T-helper 22 cell (primary cell): ENCODE measurements at regions not wholly inside any gene's neighbourhood (a gene's known extent, or its start where the extent isn't known, plus 50 kb on each side); places are given as distances from the start of the nearest gene placed in this dataset.

ENCODE experiments used
- DNase-seq: peaks from one replicate; pipeline ENCODE4 v3.0.0-alpha.2; 2020; ENCODE audit warnings: low read depth

DNA sequence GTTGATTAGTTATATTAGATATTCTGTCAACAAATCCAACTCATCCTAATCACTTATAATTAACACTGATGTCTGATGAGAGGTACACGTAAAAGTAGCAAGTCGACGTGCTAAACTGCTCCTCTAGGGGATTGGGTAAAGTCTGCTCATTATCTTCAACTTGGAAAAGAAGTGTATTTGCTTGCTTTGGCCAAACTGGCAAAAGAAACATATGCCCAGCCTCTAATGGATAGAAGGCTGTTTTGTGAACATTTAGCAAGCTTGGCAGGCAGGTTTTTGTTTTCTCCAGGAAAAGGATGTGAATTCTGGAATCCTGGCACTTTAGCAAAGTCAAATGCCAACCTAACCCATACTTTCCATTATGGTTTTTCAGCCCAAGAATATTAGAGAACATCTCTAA is 264.8 kb downstream of the TBL1XR1 start:
- no peak for DNase-seq

DNA sequence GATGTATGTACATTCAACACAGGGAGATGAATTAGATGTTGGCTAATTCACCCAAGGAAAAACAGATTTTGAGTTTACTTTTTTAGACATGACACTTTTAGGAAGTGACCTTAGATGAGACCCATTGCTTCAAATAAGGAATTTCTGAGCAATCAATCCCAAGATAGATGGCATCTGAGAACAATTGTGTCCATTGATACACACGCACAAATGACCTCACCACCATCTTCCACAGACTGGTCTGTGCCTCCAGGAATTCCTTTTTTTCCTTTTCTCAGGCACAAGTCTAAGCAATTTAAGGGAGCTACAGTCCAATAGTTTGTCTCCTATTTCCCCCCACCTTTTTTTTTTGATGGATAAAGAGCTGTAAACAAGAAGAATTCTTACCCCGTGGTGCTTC is 265.3 kb downstream of the TBL1XR1 start:
- no peak for DNase-seq

DNA sequence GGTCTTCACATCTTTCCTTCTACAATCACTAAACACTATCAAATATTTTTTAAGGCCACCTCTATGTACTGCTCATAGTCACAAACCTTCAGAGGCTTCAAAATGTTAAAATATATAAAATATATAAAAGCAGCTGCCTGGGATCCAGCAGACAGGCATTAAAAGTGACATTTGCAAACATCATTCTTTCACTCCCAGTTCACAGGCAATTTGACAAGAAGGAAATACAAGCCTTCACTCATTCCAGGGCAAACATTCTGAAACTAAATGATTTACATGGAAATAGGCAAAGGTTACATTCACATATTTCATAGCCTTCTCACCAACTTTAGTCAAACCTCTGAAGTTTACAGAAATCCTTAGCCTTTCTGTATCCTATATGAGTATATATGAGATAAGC is 266.3 kb downstream of the TBL1XR1 start:
- no peak for DNase-seq

DNA sequence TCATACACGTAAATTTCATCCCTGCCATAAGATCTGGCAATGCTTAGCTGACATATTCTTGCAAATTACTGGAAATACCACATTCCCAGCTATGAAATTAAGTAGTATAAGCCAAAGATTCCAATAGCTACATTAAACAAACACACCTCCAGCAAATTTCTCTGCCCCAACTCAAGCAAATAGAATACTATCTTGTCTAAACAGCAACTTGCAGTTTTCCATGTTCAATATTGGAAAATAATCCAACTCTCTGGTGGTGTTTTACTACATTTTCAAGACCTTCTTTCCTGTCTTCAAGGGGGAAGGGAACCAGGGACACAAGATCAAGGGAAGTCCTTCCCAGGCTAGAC is 268.7 kb downstream of the TBL1XR1 start:
- DNase-seq, result no peak

DNA sequence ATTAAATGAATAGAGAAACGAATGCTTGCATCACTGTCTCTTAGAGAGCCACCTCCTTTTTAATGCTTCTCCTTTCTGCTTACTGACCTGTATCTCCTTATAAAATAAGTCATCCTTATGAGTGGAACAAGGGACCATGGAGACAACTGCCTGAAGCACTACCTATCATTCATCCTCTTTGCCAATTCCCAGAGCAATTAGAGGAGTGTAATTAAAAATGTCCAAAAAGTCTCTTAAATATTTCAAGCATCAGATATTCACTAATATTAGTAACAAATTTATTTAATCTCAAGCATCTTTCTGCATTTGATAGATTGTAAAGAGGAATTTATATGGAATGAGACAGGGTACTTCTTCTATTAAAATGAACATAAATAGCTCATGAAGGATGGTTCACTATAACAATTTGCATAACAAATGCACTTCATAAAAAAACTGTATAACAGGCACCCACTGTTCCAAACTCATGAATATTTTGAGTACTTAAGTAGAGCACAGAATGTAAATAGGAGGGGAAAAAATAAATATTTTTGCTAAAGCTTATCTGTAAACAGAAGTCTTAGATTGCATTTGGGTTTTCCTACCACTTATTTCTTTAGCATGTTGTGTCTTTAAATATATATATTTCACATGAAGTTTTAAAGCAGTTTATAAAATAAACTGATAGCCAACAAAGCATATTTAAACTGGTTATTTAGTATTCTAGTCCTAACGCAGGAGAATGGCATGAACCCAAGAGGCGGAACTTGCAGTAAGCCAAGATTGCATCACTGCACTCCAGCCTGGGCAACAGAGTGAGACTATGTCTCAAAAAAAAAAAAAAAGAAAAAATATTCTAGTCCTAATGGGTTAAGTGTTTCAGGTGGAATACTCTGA is 269.3 kb downstream of the TBL1XR1 start:
- DNase-seq, result no peak

DNA sequence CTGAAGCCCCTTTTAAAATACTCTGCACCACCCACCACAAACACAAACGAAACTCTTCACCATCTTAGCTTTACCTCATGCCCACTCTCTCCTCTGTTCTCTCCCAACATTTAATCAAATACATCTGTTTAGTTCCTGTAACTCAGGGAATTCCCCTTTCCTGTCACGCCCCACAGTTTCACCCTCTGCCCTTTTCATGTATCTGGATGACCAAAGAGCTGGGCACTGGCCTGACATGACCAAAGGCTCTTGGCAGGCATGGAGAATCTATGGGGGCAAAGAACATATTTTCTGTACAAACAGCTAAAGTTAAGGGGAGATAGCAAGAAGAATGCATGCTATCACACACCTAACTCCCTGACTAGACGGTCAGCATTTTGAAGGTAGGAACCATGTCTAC is 270.0 kb downstream of the TBL1XR1 start:
- no peak for DNase-seq

DNA sequence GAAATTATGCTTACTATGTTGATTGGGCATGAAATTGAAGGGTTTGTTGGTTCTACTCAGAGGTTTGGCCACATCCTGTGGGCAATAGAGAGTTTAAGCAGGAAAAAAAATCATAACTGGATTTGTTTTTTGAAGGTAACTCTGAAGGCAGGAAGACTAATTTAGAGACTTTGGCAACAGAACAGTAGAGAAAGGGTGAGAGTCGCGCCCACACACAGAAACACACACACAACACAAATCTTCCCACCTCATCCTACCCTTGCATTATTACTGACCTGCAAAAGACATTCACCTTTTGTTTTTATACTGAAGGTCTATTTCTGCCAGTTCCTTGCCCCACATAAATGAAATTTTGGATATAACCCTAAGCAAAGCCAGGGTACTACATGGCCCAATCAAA is 270.6 kb downstream of the TBL1XR1 start:
- DNase-seq, result no peak

DNA sequence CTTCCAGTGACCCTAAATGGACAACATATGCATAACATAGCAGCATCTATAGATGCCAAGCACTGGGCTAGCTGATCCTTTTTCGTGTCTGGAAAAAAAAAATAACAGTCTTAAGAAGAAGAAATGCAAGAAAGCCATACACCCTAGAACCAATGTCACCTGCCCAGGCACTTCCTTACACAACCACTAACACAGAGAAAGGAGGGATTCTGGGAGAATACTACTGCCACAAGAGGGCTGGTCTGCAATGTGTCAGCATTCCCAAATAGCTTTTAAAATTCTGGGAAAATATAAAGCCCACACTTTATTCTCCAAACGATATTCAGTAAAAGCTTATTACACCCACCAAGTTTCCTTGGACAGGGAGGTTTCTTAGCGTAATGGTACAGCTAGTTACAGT is 271.2 kb downstream of the TBL1XR1 start:
- DNase-seq, result no peak

DNA sequence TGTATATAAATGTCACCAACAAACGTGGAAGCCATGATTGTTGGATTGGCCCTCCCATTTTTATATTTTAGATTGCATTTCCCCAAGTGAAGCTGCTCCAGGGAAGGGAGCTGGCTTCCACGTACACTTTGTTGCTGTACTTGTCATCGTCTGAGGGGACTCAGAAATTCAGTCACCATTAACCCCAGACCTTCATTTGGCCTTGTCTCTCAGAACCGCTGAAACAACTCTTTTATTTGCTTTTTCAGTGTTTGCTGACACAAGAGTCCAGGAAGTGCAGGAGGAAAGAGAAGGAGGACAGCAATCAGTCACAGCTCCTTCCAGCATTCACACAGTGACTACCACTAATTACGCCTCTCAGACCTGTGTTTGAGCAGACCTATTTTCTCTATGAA is 276.5 kb downstream of the TBL1XR1 start:
- DNase-seq, result no peak

DNA sequence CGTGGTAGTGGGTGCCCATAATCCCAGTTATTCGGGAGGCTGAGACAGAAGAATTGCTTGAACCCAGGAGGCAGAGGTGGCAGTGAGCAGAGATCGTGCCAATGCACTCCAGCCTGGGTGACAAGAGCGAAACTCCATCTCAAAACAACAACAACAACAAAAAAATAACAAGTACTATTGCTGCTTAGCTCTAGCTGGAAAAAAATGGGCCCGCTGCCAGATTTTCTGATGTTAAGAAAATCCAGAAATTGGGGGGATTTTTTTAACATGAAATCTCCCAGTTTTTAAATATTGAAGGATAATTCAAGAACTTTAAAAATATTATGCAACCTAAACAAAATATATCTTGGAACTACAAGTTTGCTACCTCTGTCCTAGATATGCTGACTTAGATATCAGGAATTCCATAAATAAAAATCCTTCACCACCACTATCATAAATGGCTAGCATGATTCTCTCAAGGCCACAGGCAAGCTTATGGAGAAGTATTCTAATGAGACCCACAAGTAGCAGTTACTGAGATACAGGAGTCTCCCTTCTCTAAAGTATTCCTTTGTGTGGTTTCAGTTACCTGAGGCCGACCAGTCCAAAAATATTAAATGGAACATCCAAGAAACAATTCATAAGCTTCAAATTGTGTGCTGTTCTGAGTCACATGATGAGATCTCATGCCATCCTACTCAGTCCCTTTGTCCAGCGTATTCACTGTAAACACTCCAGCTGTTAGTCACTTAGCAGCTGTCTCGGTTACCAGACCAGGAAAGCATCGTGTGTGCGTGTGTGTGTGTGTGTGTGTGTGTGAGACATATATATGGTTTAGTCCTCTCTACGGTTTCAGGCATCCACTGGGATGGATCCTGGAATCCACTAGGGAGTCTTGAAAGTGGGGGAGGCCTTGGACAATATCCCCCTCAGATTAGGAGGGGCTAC is 277.2 kb downstream of the TBL1XR1 start:
- DNase-seq, result no peak

DNA sequence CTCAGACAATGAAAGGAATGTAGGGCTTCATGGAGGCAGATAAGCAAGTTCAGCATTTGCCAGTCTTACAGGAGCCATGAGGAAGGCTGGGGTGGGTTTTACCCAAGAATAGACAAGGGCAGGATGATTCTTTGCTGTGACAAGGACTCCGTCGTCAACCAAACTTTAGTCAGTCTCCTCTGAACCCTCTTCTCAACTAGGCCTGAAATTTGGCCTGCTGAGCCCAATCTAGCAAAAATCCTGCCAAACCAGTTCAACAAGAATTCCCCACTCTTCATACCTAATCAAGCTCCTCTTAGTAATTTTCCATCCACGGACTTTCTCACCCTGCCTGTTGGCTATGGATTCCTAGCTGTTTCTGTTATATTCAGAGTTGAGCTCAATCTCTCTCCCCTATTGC is 280.5 kb downstream of the TBL1XR1 start:
- no peak for DNase-seq

DNA sequence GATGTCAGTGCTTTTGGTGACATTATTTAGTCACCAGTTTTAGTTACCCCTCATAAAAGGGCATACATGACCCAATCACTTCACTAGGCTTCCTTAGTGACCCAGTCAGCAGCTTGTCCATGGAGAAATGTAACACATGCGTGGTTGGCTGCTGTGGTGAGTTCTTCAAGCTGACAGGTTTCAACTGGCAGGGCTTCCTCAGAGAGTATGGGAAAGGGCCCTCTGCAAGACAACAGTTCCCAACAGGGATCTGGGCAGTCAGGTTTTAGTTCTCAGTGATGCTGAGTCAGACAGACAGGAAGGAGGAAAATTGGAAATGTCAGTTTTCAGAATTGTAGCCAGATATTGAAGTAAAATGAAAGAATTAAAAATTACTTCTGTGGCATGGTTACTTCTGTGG is 282.5 kb downstream of the TBL1XR1 start:
- DNase-seq, result no peak

DNA sequence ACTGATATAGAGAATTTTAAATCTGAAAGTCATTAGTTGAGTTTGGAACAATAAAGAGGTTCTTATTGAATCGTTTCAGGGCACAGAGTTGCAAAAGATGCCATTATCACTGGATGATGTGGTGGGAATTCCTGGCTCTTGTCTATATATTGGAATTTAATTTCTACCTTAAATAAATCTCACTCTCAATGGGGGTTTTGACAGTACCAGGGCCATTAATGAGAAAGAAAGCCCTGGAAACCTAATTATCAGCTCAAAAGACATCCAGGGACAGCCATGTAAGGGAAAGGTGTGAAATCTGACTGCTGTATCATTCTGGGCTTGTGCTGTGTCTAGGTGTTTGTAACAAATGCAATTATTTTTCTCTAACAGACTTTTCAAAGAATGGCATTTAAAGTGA is 285.7 kb downstream of the TBL1XR1 start:
- no peak for DNase-seq

DNA sequence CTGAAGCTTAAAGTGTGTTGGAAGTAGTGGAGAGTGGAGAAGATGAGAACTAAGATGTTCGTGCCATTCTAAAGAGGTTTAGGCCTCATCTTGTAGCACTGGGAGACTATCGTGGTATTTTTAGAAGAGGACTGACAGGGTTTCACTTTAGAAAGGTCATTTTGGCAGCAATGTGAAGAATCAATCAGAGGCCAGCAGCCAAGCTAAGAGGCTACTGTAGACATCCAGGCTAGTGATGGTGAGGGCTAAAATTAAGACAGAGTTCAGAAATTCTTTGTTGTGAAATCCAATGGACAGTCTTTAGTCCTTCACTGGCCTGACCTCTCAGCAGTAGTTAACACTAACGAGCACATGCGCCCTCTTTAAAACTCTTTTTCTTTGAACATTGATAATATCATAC is 288.2 kb downstream of the TBL1XR1 start:
- no peak for DNase-seq

DNA sequence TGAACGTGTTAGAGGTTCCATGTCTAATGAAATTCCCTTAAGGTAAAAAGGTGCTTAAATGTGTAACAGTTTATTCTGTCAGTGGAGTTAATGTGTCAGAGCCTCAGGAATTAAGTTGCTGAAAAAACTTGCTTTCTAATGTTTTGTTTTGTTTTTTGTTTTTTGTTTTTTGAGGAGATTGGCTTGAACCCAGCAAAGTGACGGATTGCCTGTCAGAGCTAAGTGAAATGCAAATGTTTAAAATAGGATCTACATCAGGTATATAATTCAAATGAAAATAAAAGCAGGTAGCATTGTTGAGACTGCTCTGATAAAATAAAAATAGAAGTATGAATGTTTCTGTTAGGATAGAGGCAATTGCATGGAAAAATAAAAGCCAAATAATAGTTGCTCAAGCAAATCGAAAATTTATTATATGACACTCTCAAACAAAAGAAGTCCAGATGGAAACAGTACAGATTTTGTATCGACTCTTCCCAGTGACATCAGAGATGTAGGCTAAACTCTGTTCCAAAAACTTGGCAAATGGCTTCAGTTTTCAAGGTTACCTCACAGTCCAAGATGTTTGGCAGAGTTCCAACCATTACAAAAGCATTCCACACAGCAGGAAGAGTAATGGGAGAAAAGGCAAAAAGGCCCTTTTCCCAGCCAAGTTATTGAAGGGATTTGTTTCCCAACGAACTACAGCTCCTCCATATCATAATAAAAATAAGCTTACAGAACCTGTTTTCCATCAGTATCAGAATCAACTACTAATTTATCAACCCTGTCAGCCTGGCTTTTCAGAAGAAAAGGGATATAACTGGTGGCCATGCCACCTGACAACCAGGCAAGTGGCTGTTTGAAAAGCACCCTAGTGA is 291.0 kb downstream of the TBL1XR1 start:
- DNase-seq, result no peak

DNA sequence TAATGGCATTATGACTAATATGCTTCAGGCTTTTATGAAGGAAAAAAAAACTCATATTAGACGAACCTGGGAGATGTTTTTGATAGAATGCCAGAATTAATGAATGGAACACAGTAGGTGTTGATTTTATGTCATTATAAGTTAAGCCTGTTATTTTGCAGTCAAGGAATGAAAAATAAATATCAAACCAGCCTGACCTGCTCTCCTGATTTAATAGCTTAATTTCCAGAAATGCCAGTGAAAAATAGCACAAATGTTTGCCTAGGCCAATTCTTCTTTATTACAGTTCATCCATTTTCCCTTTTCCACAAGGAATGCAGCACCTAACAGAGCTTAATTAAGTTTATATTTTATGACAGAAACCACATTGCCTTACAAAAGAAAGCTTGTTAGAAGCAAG is 292.0 kb downstream of the TBL1XR1 start:
- DNase-seq, result no peak

DNA sequence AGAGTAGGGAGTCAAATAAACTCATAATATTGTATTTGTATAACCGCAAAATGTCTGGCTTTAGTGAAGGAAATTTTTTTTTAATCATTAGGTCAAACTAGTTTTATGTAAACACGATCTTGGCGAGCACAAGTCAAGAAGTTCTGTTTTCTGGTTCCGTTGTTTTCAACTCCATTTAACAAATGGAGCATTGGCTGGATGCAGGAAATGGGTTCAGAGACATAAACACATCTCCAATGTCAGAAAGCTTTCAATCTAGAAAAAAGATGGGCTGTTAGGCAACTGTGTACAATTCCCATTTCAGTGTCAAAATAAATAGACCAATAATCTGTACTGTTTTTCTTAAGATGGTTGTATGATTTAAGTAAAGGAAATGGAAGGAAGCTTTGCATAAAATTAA is 292.8 kb downstream of the TBL1XR1 start:
- DNase-seq, result no peak

DNA sequence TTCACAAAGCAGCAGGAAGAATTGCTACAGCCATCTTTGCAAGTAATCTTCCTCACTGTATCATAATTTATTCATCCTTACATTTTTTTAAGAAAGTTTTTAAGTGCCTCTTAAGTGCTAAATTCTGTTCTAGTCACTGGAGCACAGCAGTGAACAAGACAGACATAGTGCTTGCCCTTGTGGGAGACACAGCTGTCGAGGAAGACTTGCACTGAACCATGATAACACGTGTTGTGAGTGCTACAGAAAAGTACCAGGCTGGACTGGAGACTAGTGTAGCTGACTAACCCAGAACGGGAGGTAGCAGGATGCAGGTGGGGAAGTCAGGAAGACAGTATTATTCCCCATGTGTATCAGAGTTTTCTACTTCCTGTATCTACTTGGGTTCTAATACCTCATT is 300.6 kb downstream of the TBL1XR1 start:
- DNase-seq, result no peak

DNA sequence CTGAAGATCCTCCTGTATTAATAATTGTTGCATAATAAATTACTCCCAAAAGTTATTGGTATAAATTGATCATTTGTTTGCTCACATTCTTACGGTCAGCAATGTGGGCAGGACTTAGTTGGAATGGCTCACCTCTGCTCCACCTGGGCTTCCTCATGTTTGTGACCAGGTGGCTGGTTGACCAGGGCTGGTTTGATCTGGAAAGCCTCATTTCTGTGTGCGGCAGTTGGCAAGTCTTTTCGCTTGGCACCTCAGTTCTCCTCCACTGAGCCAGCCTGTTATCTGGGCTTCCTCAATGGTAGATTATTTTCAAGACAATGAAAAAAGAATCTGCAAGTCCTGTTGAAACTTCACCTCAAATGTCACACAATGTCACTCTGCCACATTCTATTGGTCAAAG is 301.1 kb downstream of the TBL1XR1 start:
- DNase-seq, result no peak

DNA sequence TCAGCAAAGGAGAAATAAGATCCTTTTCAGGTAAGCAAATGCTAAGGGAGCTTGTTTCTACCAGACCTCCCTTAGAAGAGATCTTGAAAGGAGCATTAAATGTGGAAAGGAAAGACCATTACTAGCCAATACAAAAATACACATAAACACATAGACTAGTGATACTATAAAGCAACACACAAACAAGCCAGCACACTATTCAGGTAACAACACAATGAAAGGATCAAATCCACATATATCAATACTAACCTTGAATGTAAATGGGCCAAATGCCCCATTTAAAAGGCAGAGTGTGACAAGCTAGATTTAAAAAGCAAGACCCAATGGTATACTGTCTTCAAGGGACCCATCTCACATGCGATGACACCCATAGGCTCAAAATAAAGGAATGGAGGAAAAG is 317.6 kb downstream of the TBL1XR1 start:
- DNase-seq, result no peak

DNA sequence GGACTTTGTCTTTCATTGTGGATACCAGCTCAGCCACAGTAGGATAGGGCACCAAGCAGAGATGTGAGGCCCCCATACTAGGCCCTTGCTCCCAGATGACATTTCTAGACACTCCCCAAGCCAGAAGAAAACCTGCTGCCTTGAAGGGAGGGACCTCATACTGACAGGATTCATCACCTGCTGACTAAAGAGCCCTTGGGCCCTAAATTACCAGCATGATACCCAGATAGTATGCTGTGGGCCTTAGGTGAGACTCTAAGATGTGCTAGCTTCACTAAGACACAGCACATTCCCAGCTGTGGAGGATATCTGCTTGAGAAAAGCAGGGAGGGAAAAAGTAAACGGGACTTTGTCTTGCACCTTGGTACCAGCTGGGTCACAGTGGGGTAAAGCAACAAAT is 324.0 kb downstream of the TBL1XR1 start:
- DNase-seq, result no peak

DNA sequence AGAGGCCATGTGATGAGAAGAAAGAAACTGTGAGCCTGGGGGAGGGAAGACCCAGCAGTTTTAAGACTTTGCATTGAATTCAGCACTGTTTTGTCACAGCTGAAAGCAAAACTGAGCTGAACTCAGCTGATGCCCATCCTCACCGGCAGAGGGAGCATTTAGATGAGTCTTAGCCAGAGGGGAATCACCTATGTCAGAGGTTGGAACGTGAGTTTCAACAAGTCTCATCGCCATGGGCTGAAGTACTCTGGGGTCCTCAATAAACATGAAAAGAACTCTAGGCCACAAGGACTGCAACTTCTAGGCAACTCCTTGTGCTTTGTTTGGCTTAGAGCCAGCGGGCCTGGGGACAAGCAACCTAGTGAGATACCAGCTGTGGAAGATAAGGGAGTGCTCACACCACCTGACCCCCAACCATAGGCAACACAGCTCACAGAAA is 324.5 kb downstream of the TBL1XR1 start:
- DNase-seq, result peak; percentile 5
